GM23338 (cell line): ENCODE measurements at regions not wholly inside any gene's neighbourhood (a gene's known extent, or its start where the extent isn't known, plus 50 kb on each side); places are given as distances from the start of the nearest gene placed in this dataset.

Source experiments
- CTCF ChIP-seq, 2 experiments: fragments of 200-600 bp in 1 of 2; sonication (generic) in 1 of 2; conservative IDR thresholded peaks; 2 replicates each; pipeline versions ENCODE4 v1.5.1 to v1.6.1; 2016 to 2017; ENCODE audit warnings: antibody characterized with exemption in 2 of 2, low read depth in 2 of 2, mild to moderate bottlenecking in 2 of 2, moderate library complexity in 1 of 2
- EZH2 ChIP-seq: fragments of 200-600 bp; sonication (generic); IDR thresholded peaks from one replicate; pipeline ENCODE4 v1.8.0; 2017; ENCODE audit warnings: antibody characterized with exemption, mild to moderate bottlenecking, low read depth; ENCODE audit not compliant: unreplicated experiment
- EZH2phosphoT487 ChIP-seq: fragments of 200-600 bp; sonication (generic); IDR thresholded peaks from one replicate; pipeline ENCODE4 v1.8.1; 2018; ENCODE audit warnings: antibody characterized with exemption; ENCODE audit not compliant: unreplicated experiment
- JUNB ChIP-seq: IDR thresholded peaks from one replicate; pipeline ENCODE4 v1.6.1; 2016; ENCODE audit warnings: antibody characterized with exemption; ENCODE audit not compliant: unreplicated experiment
- POLR2AphosphoS5 ChIP-seq: IDR thresholded peaks from 2 replicates; pipeline ENCODE4 v1.6.1; 2016; ENCODE audit warnings: antibody characterized with exemption, low read depth
- REST ChIP-seq: IDR thresholded peaks from one replicate; pipeline ENCODE4 v1.6.1; 2018; ENCODE audit warnings: antibody characterized with exemption; ENCODE audit not compliant: unreplicated experiment

GRCh38 chr6:9620263-9620662, 794.6 kb downstream of the TFAP2A start:
- TF ChIP-seq CTCF (conservative IDR thresholded peaks at IDR 0.05; ENCODE audit: low read depth in 2 of 2) (no peak), EZH2 (no peak), REST (no peak), JUNB (no peak), EZH2phosphoT487 (no peak), POLR2AphosphoS5 (no peak)
